ENCODE measurements at regions not wholly inside any gene's neighbourhood (a gene's known extent, or its start where the extent isn't known, plus 50 kb on each side); places are given as distances from the start of the nearest gene placed in this dataset.

- TF ChIP-seq CTCF (IDR thresholded peaks at IDR 0.05) (no peak), POLR2A (IDR thresholded peaks at IDR 0.05) (no peak)
Measured at GRCh38 chr3:21954709-21955108, 203.7 kb upstream of the ZNF385D start.
